ENCODE measurements at regions not wholly inside any gene's neighbourhood (a gene's known extent, or its start where the extent isn't known, plus 50 kb on each side); places are given as distances from the start of the nearest gene placed in this dataset.
"Not testable (repeated sequence)": the region's sequence is repeated elsewhere in the genome, so short reads cannot be mapped to it uniquely, and the experiment has no call there.

GRCh38 chr5:18660511-18660910, 1026.3 kb downstream of the TAF11L14 start:
- DNase-seq (no peak), ATAC-seq (no peak)
- Mint-ChIP-seq H3K9me3 (ENCODE audit: insufficient read depth) (no peaks in the 10 kb centered on the region), H3K36me3 (ENCODE audit: low read depth) (no peaks in the 10 kb centered on the region), H3K27ac (no peak overlapping the region), H3K4me3 (no peak overlapping the region), H3K4me1 (ENCODE audit: low read depth) (no peaks in the 10 kb centered on the region), H3K27me3 (ENCODE audit: low read depth) (no peaks in the 10 kb centered on the region)
- ChIA-PET CTCF (no interaction called here), POLR2A (no interaction called here)

- Mint-ChIP-seq H3K36me3 (ENCODE audit: low read depth) (no peaks in the 10 kb centered on the region), H3K27ac (no peak overlapping the region), H3K4me1 (ENCODE audit: low read depth) (no peaks in the 10 kb centered on the region), H3K9me3 (ENCODE audit: insufficient read depth) (no peaks in the 10 kb centered on the region), H3K27me3 (ENCODE audit: low read depth) (no peaks in the 10 kb centered on the region), H3K4me3 (no peak overlapping the region)
- ATAC-seq: no peak
- DNase-seq: no peak
- CTCF ChIA-PET: no interaction called here
- POLR2A ChIA-PET: no interaction called here
Measured at GRCh38 chr5:18662231-18662630, 1028.0 kb downstream of the TAF11L14 start.

- ATAC-seq; H3K4me1 Mint-ChIP-seq (ENCODE audit: low read depth); H3K27me3 Mint-ChIP-seq (ENCODE audit: low read depth); H3K4me3 Mint-ChIP-seq; H3K36me3 Mint-ChIP-seq (ENCODE audit: low read depth); DNase-seq; H3K27ac Mint-ChIP-seq; CTCF ChIA-PET; POLR2A ChIA-PET; H3K9me3 Mint-ChIP-seq (ENCODE audit: insufficient read depth): not testable (repeated sequence)
Measured at GRCh38 chr5:18674212-18674611, 1040.0 kb downstream of the TAF11L14 start.

- H3K27ac Mint-ChIP-seq: no peak overlapping the region
- ChIA-PET CTCF (no interaction called here), POLR2A (no interaction called here)
- H3K4me3 Mint-ChIP-seq: no peak overlapping the region
- no peaks in the 10 kb centered on the region for H3K27me3 Mint-ChIP-seq (ENCODE audit: low read depth)
- H3K36me3 Mint-ChIP-seq (ENCODE audit: low read depth): no peaks in the 10 kb centered on the region
- no peaks in the 10 kb centered on the region for H3K9me3 Mint-ChIP-seq (ENCODE audit: insufficient read depth)
- ATAC-seq (no peak), DNase-seq (no peak)
- H3K4me1 Mint-ChIP-seq (ENCODE audit: low read depth): no peaks in the 10 kb centered on the region
Measured at GRCh38 chr5:18675041-18675440, 1040.8 kb downstream of the TAF11L14 start.

- H3K27me3 Mint-ChIP-seq (ENCODE audit: low read depth): no peaks in the 10 kb centered on the region
- ATAC-seq (no peak), DNase-seq (no peak)
- no peak overlapping the region for H3K4me3 Mint-ChIP-seq
- H3K27ac Mint-ChIP-seq: no peak overlapping the region
- no peaks in the 10 kb centered on the region for H3K36me3 Mint-ChIP-seq (ENCODE audit: low read depth)
- no peaks in the 10 kb centered on the region for H3K9me3 Mint-ChIP-seq (ENCODE audit: insufficient read depth)
- ChIA-PET POLR2A (no interaction called here), CTCF (interaction anchor here (0.9 kb wide), 1 partner anchor 13 kb away, joined by 3 read pairs; no protein-coding TSS in a partner anchor)
- no peaks in the 10 kb centered on the region for H3K4me1 Mint-ChIP-seq (ENCODE audit: low read depth)
Measured at GRCh38 chr5:18686253-18686652, 1052.0 kb downstream of the TAF11L14 start.

- Mint-ChIP-seq H3K4me1 (ENCODE audit: low read depth) (no peaks in the 10 kb centered on the region), H3K4me3 (no peak overlapping the region), H3K27me3 (ENCODE audit: low read depth) (no peaks in the 10 kb centered on the region), H3K9me3 (ENCODE audit: insufficient read depth) (no peaks in the 10 kb centered on the region), H3K27ac (no peak overlapping the region), H3K36me3 (ENCODE audit: low read depth) (no peaks in the 10 kb centered on the region)
- no peak for ATAC-seq
- POLR2A ChIA-PET: no interaction called here
- CTCF ChIA-PET: no interaction called here
- DNase-seq: no peak
Measured at GRCh38 chr5:18687429-18687828, 1053.2 kb downstream of the TAF11L14 start.

GRCh38 chr5:18699681-18700080, 1065.4 kb downstream of the TAF11L14 start:
- Mint-ChIP-seq H3K9me3 (ENCODE audit: insufficient read depth) (no peaks in the 10 kb centered on the region), H3K36me3 (ENCODE audit: low read depth) (no peaks in the 10 kb centered on the region), H3K4me3 (no peak overlapping the region), H3K27me3 (ENCODE audit: low read depth) (no peaks in the 10 kb centered on the region), H3K4me1 (ENCODE audit: low read depth) (peaks cover 15% of the 10 kb centered on the region), H3K27ac (no peak overlapping the region)
- POLR2A ChIA-PET: no interaction called here
- DNase-seq (no peak), ATAC-seq (no peak)
- CTCF ChIA-PET: interaction anchor here (0.7 to 0.9 kb wide), 2 partner anchors 45 to 234 kb away, joined by 3 to 4 read pairs; no protein-coding TSS in a partner anchor

- no peak overlapping the region for H3K27ac Mint-ChIP-seq
- ATAC-seq: no peak
- ChIA-PET POLR2A (no interaction called here), CTCF (no interaction called here)
- H3K27me3 Mint-ChIP-seq (ENCODE audit: low read depth): no peaks in the 10 kb centered on the region
- H3K4me3 Mint-ChIP-seq: no peak overlapping the region
- peaks cover 15% of the 10 kb centered on the region for H3K4me1 Mint-ChIP-seq (ENCODE audit: low read depth)
- no peaks in the 10 kb centered on the region for H3K9me3 Mint-ChIP-seq (ENCODE audit: insufficient read depth)
- H3K36me3 Mint-ChIP-seq (ENCODE audit: low read depth): peaks cover 2% of the 10 kb centered on the region
- no peak for DNase-seq
Measured at GRCh38 chr5:18702821-18703220, 1068.6 kb downstream of the TAF11L14 start.

GRCh38 chr5:18712936-18713485, 1078.8 kb downstream of the TAF11L14 start:
- Mint-ChIP-seq H3K4me3 (no peak overlapping the region), H3K4me1 (ENCODE audit: low read depth) (no peaks in the 10 kb centered on the region), H3K9me3 (ENCODE audit: insufficient read depth) (peaks cover 4% of the 10 kb centered on the region), H3K27me3 (ENCODE audit: low read depth) (no peaks in the 10 kb centered on the region), H3K36me3 (ENCODE audit: low read depth) (no peaks in the 10 kb centered on the region), H3K27ac (no peak overlapping the region)
- POLR2A ChIA-PET: no interaction called here
- CTCF ChIA-PET: no interaction called here
- DNase-seq (no peak), ATAC-seq (no peak)

GRCh38 chr5:18720002-18720401, 1085.7 kb downstream of the TAF11L14 start:
- Mint-ChIP-seq H3K4me3 (no peak overlapping the region), H3K9me3 (ENCODE audit: insufficient read depth) (no peaks in the 10 kb centered on the region), H3K27me3 (ENCODE audit: low read depth) (no peaks in the 10 kb centered on the region), H3K4me1 (ENCODE audit: low read depth) (no peaks in the 10 kb centered on the region), H3K36me3 (ENCODE audit: low read depth) (peaks cover 2% of the 10 kb centered on the region), H3K27ac (no peak overlapping the region)
- DNase-seq: no peak
- CTCF ChIA-PET: no interaction called here
- POLR2A ChIA-PET: no interaction called here
- no peak for ATAC-seq

GRCh38 chr5:18732556-18733479, 1098.6 kb downstream of the TAF11L14 start:
- CTCF ChIA-PET: no interaction called here
- Mint-ChIP-seq H3K27ac (no peak overlapping the region), H3K4me3 (no peak overlapping the region), H3K4me1 (ENCODE audit: low read depth) (peaks cover 3% of the 10 kb centered on the region), H3K36me3 (ENCODE audit: low read depth) (peaks cover 34% of the 10 kb centered on the region), H3K9me3 (ENCODE audit: insufficient read depth) (no peaks in the 10 kb centered on the region), H3K27me3 (ENCODE audit: low read depth) (no peaks in the 10 kb centered on the region)
- ATAC-seq (no peak), DNase-seq (no peak)
- POLR2A ChIA-PET: interaction anchor here (1.3 kb wide), 1 partner anchor 11 kb away, joined by 3 read pairs; no protein-coding TSS in a partner anchor

- Mint-ChIP-seq H3K36me3 (ENCODE audit: low read depth) (peaks cover 46% of the 10 kb centered on the region), H3K4me1 (ENCODE audit: low read depth) (peaks cover 17% of the 10 kb centered on the region), H3K9me3 (ENCODE audit: insufficient read depth) (no peaks in the 10 kb centered on the region), H3K27ac (no peak overlapping the region), H3K27me3 (ENCODE audit: low read depth) (no peaks in the 10 kb centered on the region), H3K4me3 (no peak overlapping the region)
- DNase-seq: no peak
- ATAC-seq: no peak
- ChIA-PET CTCF (interaction anchor here (0.7 kb wide), 1 partner anchor 17 kb away, joined by 3 read pairs; no protein-coding TSS in a partner anchor), POLR2A (no interaction called here)
Measured at GRCh38 chr5:18736051-18736398, 1101.8 kb downstream of the TAF11L14 start.

Measured in activated CD8-positive, alpha-beta T cell treated with anti-CD3 and anti-CD28 coated beads, Interleukin-2, amount 10 ng/mL, durations not matched to agents 7 days and 5 days (primary cell).